ENCODE measurements at regions not wholly inside any gene's neighbourhood (a gene's known extent, or its start where the extent isn't known, plus 50 kb on each side); places are given as distances from the start of the nearest gene placed in this dataset.

DNA sequence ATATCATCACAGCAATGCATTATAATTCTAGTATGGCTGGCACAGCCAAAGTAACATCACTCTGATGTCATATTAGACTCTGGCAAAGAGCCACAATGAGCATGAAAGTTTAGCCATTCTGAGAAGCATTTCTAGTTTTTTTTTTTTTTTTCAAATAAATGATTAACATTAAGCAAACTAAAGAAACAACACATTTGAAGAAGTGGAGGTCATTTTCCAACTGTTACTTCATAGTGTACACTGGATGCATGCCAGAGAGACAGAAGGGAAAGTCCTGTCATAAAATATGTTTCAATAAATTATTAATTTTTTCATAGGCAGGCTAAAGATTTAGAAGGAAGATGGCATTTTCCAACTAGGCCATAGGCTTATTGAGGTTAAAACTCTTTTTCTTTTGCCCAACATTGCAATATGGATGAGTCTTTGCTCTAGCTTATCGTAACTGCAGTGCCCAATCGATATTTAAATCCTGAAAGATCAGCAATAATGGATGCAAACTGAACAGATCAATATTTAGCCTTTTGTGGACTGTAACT lies 1630.4 kb upstream of the ACVR2A start:
- no peak for TF ChIP-seq CTCF (IDR thresholded peaks at IDR 0.05)
- TF ChIP-seq EP300 (IDR thresholded peaks at IDR 0.05), result no peak
